Endothelial cell of umbilical vein (primary cell): ENCODE measurements at regions not wholly inside any gene's neighbourhood (a gene's known extent, or its start where the extent isn't known, plus 50 kb on each side); places are given as distances from the start of the nearest gene placed in this dataset.

Source experiments
- BruUV-seq: library from RNA; stranded (reverse); fragments of 400-500 nt; replicated peaks from 2 replicates; lab custom pipeline; 2021; lab: Mats Ljungman, UMichigan
- CTCF ChIA-PET: fragments of 300-600, 350-600 bp; sonication (Branson Sonifier 250); formaldehyde crosslinking; loops from one replicate; lab custom pipeline; 2021; ENCODE audit warnings: antibody characterized with exemption, inconsistent platforms; lab: Charles Lee
- POLR2A ChIA-PET: fragments of 300-600, 350-600 bp; sonication (Branson Sonifier 250); formaldehyde crosslinking; loops from one replicate; lab custom pipeline; 2021; ENCODE audit warnings: antibody characterized with exemption, inconsistent platforms; lab: Charles Lee
- DNase-seq: peaks from one replicate; pipeline ENCODE4 v3.0.0-alpha.2; 2011; ENCODE audit warnings: low read depth, low spot score
- FAIRE-seq: peaks from 2 replicates; lab custom pipeline; 2011; peaks lifted over from hg19 to GRCh38; lab: Jason Lieb, UNC
- H2AFZ ChIP-seq: 2 replicates; pipeline ENCODE4 v1.6.0; 2012; ENCODE audit warnings: low read depth, low read length, control low read depth, inconsistent platforms
- H3K27ac ChIP-seq: 2 replicates; pipeline ENCODE4 v1.5.1; 2011; ENCODE audit warnings: low read depth, mild to moderate bottlenecking, control low read depth, low read length, moderate library complexity; ENCODE audit not compliant: insufficient read depth
- H3K27me3 ChIP-seq, 2 experiments: 2 replicates each; pipeline versions ENCODE4 v1.6.0 to v1.6.1; 2011; ENCODE audit warnings: low read length in 2 of 2, mixed read lengths in 1 of 2; ENCODE audit not compliant: control insufficient read depth in 2 of 2, insufficient read depth in 2 of 2
- H3K36me3 ChIP-seq, 2 experiments: 2 replicates in 1 of 2; 3 replicates in 1 of 2; pipeline ENCODE4 v1.5.1; 2011; ENCODE audit warnings: low read length in 2 of 2, mild to moderate bottlenecking in 1 of 2, moderate library complexity in 1 of 2; ENCODE audit not compliant: control insufficient read depth in 2 of 2, insufficient read depth in 2 of 2; ENCODE audit errors: extremely low read depth in 1 of 2
- H3K4me1 ChIP-seq: 3 replicates; pipeline ENCODE4 v1.5.1; 2011; ENCODE audit warnings: mild to moderate bottlenecking, low read length; ENCODE audit not compliant: control insufficient read depth, insufficient read depth; ENCODE audit errors: extremely low read depth
- H3K4me2 ChIP-seq: 2 replicates; pipeline ENCODE4 v1.6.1; 2011; ENCODE audit warnings: low read length, control low read depth, mixed read lengths; ENCODE audit not compliant: insufficient read depth
- H3K4me3 ChIP-seq, 3 experiments: fragments of 200-600 bp in 1 of 3; sonication (generic), shearing (Covaris generic) in 1 of 3; replicated peaks in 1 of 3; 2 replicates each; pipeline ENCODE4 v1.5.1; 2011 to 2016; ENCODE audit warnings: control low read depth in 3 of 3, low read length in 3 of 3, mild to moderate bottlenecking in 2 of 3, inconsistent platforms in 1 of 3, low read depth in 1 of 3, moderate library complexity in 1 of 3; ENCODE audit not compliant: insufficient read depth in 1 of 3
- H3K79me2 ChIP-seq: 2 replicates; pipeline ENCODE4 v1.6.0; 2012; ENCODE audit warnings: low read length, inconsistent platforms; ENCODE audit not compliant: control insufficient read depth, insufficient read depth
- H3K9ac ChIP-seq: replicated peaks from 2 replicates; pipeline ENCODE3; 2011; ENCODE audit warnings: low read length, control low read depth; ENCODE audit not compliant: insufficient read depth; ENCODE audit errors: extremely low read depth
- H3K9me1 ChIP-seq: replicated peaks from 3 replicates; pipeline ENCODE4 v1.6.0; 2011; ENCODE audit warnings: mild to moderate bottlenecking, low read length; ENCODE audit not compliant: control insufficient read depth, insufficient read depth; ENCODE audit errors: extremely low read depth
- H3K9me3 ChIP-seq: replicated peaks from 2 replicates; pipeline ENCODE4 v1.5.1; 2012; ENCODE audit warnings: low read length, inconsistent platforms; ENCODE audit not compliant: control insufficient read depth, insufficient read depth
- H4K20me1 ChIP-seq: replicated peaks from 2 replicates; pipeline ENCODE3; 2011; ENCODE audit warnings: mild to moderate bottlenecking, low read length; ENCODE audit not compliant: control insufficient read depth, insufficient read depth; ENCODE audit errors: extremely low read depth
- EZH2 ChIP-seq: IDR thresholded peaks from 2 replicates; pipeline ENCODE4 v1.6.1; 2012; ENCODE audit warnings: borderline replicate concordance, low read depth, mild to moderate bottlenecking, moderate library complexity, low read length, inconsistent platforms; ENCODE audit not compliant: severe bottlenecking
- FOS ChIP-seq: IDR thresholded peaks from 2 replicates; pipeline ENCODE4 v1.6.1; 2011; ENCODE audit warnings: mild to moderate bottlenecking, low read length, moderate library complexity, borderline replicate concordance; ENCODE audit not compliant: insufficient read depth
- GATA2 ChIP-seq: IDR thresholded peaks from 2 replicates; pipeline ENCODE4 v1.7.0; 2011; ENCODE audit warnings: low read depth, mild to moderate bottlenecking, moderate library complexity, mixed read lengths, low read length; ENCODE audit not compliant: insufficient read length, insufficient read depth
- MYC ChIP-seq: IDR thresholded peaks from one replicate; pipeline ENCODE4 v1.6.1; 2011; ENCODE audit warnings: mild to moderate bottlenecking, low read depth, low read length
- POLR2A ChIP-seq: IDR thresholded peaks from 2 replicates; pipeline ENCODE4 v1.6.1; 2012; ENCODE audit warnings: low read depth, mild to moderate bottlenecking, control low read depth, low read length
- POLR2AphosphoS5 ChIP-seq: IDR thresholded peaks from 2 replicates; pipeline ENCODE4 v1.6.1; 2012; ENCODE audit warnings: low read depth, mild to moderate bottlenecking, control low read depth, low read length, moderate library complexity; ENCODE audit not compliant: insufficient read depth
- dilution Hi-C: fragments of 300-500 bp; cut with MboI; formaldehyde crosslinking; loops from one replicate; pipeline ENCODE4 v1.15.0; 2019; ENCODE audit warnings: low sequenced_read_pairs; ENCODE audit not compliant: extremely low pct_ligation_motif_present
- intact Hi-C: fragments of 100-400 bp; cut with micrococcal nuclease; formaldehyde crosslinking; loops from one replicate; pipeline ENCODE4 v1.10.0; 2022
- TF ChIP-seq, protein P1 (sequence below): IDR thresholded peaks from 2 replicates; pipeline ENCODE4 v1.6.1; 2011; ENCODE audit not compliant: insufficient read depth, insufficient read length
- TF ChIP-seq, protein P2 (sequence below), 2 donors: IDR thresholded peaks; 1 replicate in 1 of 2; 2 replicates in 1 of 2; pipeline ENCODE4 v1.5.1; 2011; ENCODE audit warnings: low read length in 2 of 2, mild to moderate bottlenecking in 2 of 2, moderate library complexity in 2 of 2, control low read depth in 1 of 2, inconsistent platforms in 1 of 2, low read depth in 1 of 2; ENCODE audit not compliant: insufficient read depth in 1 of 2; ENCODE audit errors: extremely low read depth in 1 of 2

DNA sequence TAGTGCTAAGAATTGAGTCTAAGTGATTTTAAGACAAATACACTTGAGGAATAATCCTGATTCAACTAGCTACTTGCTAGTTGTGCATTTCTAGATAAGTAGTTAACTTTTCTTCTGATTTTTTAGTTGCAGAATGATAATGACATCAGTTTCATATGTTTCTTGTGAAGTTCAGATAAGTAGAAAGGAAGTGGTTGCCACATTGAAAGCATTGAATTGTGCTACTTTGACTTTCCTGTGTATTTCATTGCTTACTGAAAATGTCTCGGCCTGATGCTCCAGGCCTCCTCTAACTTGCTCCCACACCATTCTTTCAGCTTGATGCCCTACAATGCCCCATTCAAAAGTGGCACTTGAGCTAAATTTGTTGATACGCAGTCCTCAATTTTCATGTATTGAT lies 980.0 kb downstream of the TMTC2 start:
- no TSS peak for BruUV-seq
- Histone ChIP-seq H3K9me1 (no peaks in the 10 kb centered on the region), H4K20me1 (no peaks in the 10 kb centered on the region), H3K9me3 (no peaks in the 10 kb centered on the region), H3K27me3 (no peaks in the 10 kb centered on the region), H3K4me1 (no peaks in the 10 kb centered on the region), H2AFZ (no peak overlapping the region), H3K36me3 (no peaks in the 10 kb centered on the region), H3K4me3 (no peak overlapping the region), H3K79me2 (no peaks in the 10 kb centered on the region), H3K4me2 (no peak overlapping the region), H3K27ac (no peak overlapping the region), H3K9ac (no peak overlapping the region)
- ChIA-PET POLR2A (interaction anchor here (0.5 kb wide), 1 partner anchor 228 kb away, joined by 3 read pairs; no protein-coding TSS in a partner anchor), CTCF (no interaction called here)
- no peak for TF ChIP-seq MYC
- TF ChIP-seq, protein P1, sequence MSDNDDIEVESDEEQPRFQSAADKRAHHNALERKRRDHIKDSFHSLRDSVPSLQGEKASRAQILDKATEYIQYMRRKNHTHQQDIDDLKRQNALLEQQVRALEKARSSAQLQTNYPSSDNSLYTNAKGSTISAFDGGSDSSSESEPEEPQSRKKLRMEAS = no peak
- TF ChIP-seq FOS = no peak
- TF ChIP-seq, protein P2, sequence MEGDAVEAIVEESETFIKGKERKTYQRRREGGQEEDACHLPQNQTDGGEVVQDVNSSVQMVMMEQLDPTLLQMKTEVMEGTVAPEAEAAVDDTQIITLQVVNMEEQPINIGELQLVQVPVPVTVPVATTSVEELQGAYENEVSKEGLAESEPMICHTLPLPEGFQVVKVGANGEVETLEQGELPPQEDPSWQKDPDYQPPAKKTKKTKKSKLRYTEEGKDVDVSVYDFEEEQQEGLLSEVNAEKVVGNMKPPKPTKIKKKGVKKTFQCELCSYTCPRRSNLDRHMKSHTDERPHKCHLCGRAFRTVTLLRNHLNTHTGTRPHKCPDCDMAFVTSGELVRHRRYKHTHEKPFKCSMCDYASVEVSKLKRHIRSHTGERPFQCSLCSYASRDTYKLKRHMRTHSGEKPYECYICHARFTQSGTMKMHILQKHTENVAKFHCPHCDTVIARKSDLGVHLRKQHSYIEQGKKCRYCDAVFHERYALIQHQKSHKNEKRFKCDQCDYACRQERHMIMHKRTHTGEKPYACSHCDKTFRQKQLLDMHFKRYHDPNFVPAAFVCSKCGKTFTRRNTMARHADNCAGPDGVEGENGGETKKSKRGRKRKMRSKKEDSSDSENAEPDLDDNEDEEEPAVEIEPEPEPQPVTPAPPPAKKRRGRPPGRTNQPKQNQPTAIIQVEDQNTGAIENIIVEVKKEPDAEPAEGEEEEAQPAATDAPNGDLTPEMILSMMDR (IDR thresholded peaks at IDR 0.05; ENCODE audit: extremely low read depth in 1 of 2, insufficient read depth in 1 of 2, low read depth in 1 of 2, low read length in 2 of 2) = no peak
- TF ChIP-seq GATA2 = no peak
- TF ChIP-seq EZH2 = no peak
- no peak for TF ChIP-seq POLR2A
- no peak for TF ChIP-seq POLR2AphosphoS5
- FAIRE-seq = no peak
- intact Hi-C loops (no loop called here), dilution Hi-C loops (no loop called here)
- no peak for DNase-seq
